ENCODE measurements at regions not wholly inside any gene's neighbourhood (a gene's known extent, or its start where the extent isn't known, plus 50 kb on each side); places are given as distances from the start of the nearest gene placed in this dataset.

- no peaks in the 10 kb centered on the region for H3K27me3 Mint-ChIP-seq
- H3K4me3 Mint-ChIP-seq (ENCODE audit: low read depth): no peak overlapping the region
- DNase-seq (ENCODE audit: low spot score, unreplicated experiment): no peak
- H3K27ac Mint-ChIP-seq: no peak overlapping the region
- H3K9me3 Mint-ChIP-seq (ENCODE audit: low read depth): peaks cover 10% of the 10 kb centered on the region
- no peak for TF ChIP-seq CTCF (IDR thresholded peaks at IDR 0.05; ENCODE audit: unreplicated experiment)
- H3K4me1 Mint-ChIP-seq (ENCODE audit: low read depth): peaks cover 3% of the 10 kb centered on the region
- no peaks in the 10 kb centered on the region for H3K36me3 Mint-ChIP-seq (ENCODE audit: insufficient read depth)
Observed at GRCh38 chr3:95049841-95050240, 987.0 kb downstream of the NSUN3 start.

GRCh38 chr3:95055288-95055687 is 992.4 kb downstream of the NSUN3 start:
- Mint-ChIP-seq H3K36me3 (ENCODE audit: insufficient read depth) (no peaks in the 10 kb centered on the region), H3K27me3 (no peaks in the 10 kb centered on the region), H3K27ac (no peak overlapping the region), H3K4me3 (ENCODE audit: low read depth) (no peak overlapping the region), H3K4me1 (ENCODE audit: low read depth) (no peaks in the 10 kb centered on the region), H3K9me3 (ENCODE audit: low read depth) (peaks cover 11% of the 10 kb centered on the region)
- TF ChIP-seq CTCF (IDR thresholded peaks at IDR 0.05; ENCODE audit: unreplicated experiment): no peak
- DNase-seq (ENCODE audit: low spot score, unreplicated experiment): no peak

- H3K27ac Mint-ChIP-seq: no peak overlapping the region
- H3K27me3 Mint-ChIP-seq: no peaks in the 10 kb centered on the region
- no peaks in the 10 kb centered on the region for H3K9me3 Mint-ChIP-seq (ENCODE audit: low read depth)
- no peak for TF ChIP-seq CTCF (IDR thresholded peaks at IDR 0.05; ENCODE audit: unreplicated experiment)
- peaks cover 2% of the 10 kb centered on the region for H3K4me1 Mint-ChIP-seq (ENCODE audit: low read depth)
- no peak overlapping the region for H3K4me3 Mint-ChIP-seq (ENCODE audit: low read depth)
- no peak for DNase-seq (ENCODE audit: low spot score, unreplicated experiment)
- no peaks in the 10 kb centered on the region for H3K36me3 Mint-ChIP-seq (ENCODE audit: insufficient read depth)
Observed at GRCh38 chr3:95082191-95082590, 1019.3 kb downstream of the NSUN3 start.

GRCh38 chr3:95084738-95085137 is 1021.9 kb downstream of the NSUN3 start:
- H3K4me1 Mint-ChIP-seq (ENCODE audit: low read depth): peaks cover 11% of the 10 kb centered on the region
- H3K4me3 Mint-ChIP-seq (ENCODE audit: low read depth): no peak overlapping the region
- H3K27ac Mint-ChIP-seq: no peak overlapping the region

GRCh38 chr3:95088464-95088863 is 1025.6 kb downstream of the NSUN3 start:
- Mint-ChIP-seq H3K27me3 (no peaks in the 10 kb centered on the region), H3K4me3 (ENCODE audit: low read depth) (no peak overlapping the region), H3K9me3 (ENCODE audit: low read depth) (peaks cover 4% of the 10 kb centered on the region), H3K4me1 (ENCODE audit: low read depth) (peaks cover 11% of the 10 kb centered on the region), H3K27ac (no peak overlapping the region), H3K36me3 (ENCODE audit: insufficient read depth) (no peaks in the 10 kb centered on the region)
- no peak for TF ChIP-seq CTCF (IDR thresholded peaks at IDR 0.05; ENCODE audit: unreplicated experiment)
- no peak for DNase-seq (ENCODE audit: low spot score, unreplicated experiment)

More at GRCh38 chr3:95084738-95085137, 1021.9 kb downstream of the NSUN3 start:
- no peaks in the 10 kb centered on the region for H3K9me3 Mint-ChIP-seq (ENCODE audit: low read depth)
- no peaks in the 10 kb centered on the region for H3K36me3 Mint-ChIP-seq (ENCODE audit: insufficient read depth)
- no peak for TF ChIP-seq CTCF (IDR thresholded peaks at IDR 0.05; ENCODE audit: unreplicated experiment)
- no peak for DNase-seq (ENCODE audit: low spot score, unreplicated experiment)
- H3K27me3 Mint-ChIP-seq: no peaks in the 10 kb centered on the region

All from progenitor cell of endocrine pancreas (in vitro differentiated cells).